Left lung (tissue), 4 donors: ENCODE measurements at regions not wholly inside any gene's neighbourhood (a gene's known extent, or its start where the extent isn't known, plus 50 kb on each side); places are given as distances from the start of the nearest gene placed in this dataset.

Source experiments
- ATAC-seq: fragments of 200-7000 bp; cut with Tn5 transposase; one replicate; pipeline ENCODE4 v1.9.1; 2020; ENCODE audit warnings: moderate library complexity
- DNase-seq, 4 donors: peaks; one replicate each; pipeline ENCODE4 v3.0.0-alpha.2; 2013 to 2020
- H3K27ac ChIP-seq, 2 donors: fragments of 200-600 bp; sonication (generic) in 1 of 2; one replicate each; pipeline versions ENCODE4 v1.5.0 to v1.8.0; 2020 to 2021
- H3K27me3 ChIP-seq, 2 donors: fragments of 200-600 bp; sonication (generic) in 1 of 2; one replicate each; pipeline versions ENCODE4 v1.5.0 to v1.8.0; 2020 to 2021
- H3K36me3 ChIP-seq, 2 donors: fragments of 200-600 bp; sonication (generic) in 1 of 2; one replicate each; pipeline versions ENCODE4 v1.5.0 to v1.8.0; 2020 to 2021
- H3K4me1 ChIP-seq, 2 donors: fragments of 200-600 bp; one replicate each; pipeline ENCODE4 v1.8.0; 2021
- H3K4me3 ChIP-seq, 2 donors: fragments of 200-600 bp; sonication (generic) in 1 of 2; one replicate each; pipeline versions ENCODE4 v1.5.0 to v1.8.0; 2020 to 2021; ENCODE audit warnings: mild to moderate bottlenecking in 1 of 2
- H3K9me3 ChIP-seq, 2 donors: fragments of 200-600 bp; sonication (generic) in 1 of 2; one replicate each; pipeline versions ENCODE4 v1.5.0 to v1.8.0; 2020 to 2021
- CTCF ChIP-seq, 2 donors: fragments of 200-600 bp; sonication (generic) in 1 of 2; IDR thresholded peaks; one replicate each; pipeline versions ENCODE4 v1.5.0 to v1.8.0; 2021; ENCODE audit warnings: antibody characterized with exemption in 2 of 2
- intact Hi-C, 2 donors: fragments of 100-400 bp; cut with DNase I; formaldehyde crosslinking; loops; one replicate each; pipeline versions ENCODE4 v1.11.2 to v1.14.2; 2022
- donor health status: DM: no; HTN: yes; CAD: no.
- donor health status: DM: no; HTN: no; CAD: no.

DNA sequence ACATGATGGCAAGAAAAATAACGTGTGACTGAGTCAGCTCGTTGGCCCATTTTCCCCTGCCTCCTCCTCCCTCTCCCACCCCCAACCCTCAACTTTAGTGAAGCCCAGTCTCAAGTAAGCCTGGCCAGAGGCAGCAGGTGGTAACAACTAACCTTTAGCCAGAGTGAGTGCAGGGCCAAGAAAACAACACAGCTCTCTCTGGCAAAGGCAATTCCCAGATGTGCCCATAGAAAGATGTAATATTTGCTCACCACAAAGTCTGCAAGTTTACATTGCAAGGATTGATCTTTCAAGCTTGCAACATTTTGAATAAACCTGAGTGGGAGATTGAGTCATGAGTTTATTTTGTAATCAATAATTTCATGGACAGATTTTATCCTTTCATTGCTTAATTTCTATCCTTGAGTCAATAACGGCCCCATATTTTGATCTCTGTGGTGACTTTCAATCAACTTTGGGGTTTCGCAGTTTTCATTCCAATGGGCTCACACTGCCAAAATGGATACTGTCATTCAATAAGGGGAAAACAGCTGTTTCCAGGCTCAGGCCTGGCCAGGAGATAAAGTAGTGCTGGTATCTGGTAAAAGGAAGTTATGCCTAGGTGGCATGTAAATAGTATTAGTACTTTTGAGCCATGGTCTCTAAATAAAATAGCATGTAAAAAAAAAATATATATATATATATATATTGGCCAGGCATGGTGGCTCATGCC lies 130.7 kb upstream of the TMEM164 start:
- no peak for TF ChIP-seq CTCF (IDR thresholded peaks at IDR 0.05)
- intact Hi-C loops: no loop called here
- H3K27me3 ChIP-seq: no peaks in the 10 kb centered on the region
- H3K36me3 ChIP-seq: no peaks in the 10 kb centered on the region
- H3K27ac ChIP-seq: no peak overlapping the region
- ATAC-seq (peak; percentile 23), DNase-seq (no peak)
- H3K9me3 ChIP-seq: no peaks in the 10 kb centered on the region
- H3K4me3 ChIP-seq: no peak overlapping the region
- peaks cover 0 to 5% of the 10 kb centered on the region in 2 donors for H3K4me1 ChIP-seq

DNA sequence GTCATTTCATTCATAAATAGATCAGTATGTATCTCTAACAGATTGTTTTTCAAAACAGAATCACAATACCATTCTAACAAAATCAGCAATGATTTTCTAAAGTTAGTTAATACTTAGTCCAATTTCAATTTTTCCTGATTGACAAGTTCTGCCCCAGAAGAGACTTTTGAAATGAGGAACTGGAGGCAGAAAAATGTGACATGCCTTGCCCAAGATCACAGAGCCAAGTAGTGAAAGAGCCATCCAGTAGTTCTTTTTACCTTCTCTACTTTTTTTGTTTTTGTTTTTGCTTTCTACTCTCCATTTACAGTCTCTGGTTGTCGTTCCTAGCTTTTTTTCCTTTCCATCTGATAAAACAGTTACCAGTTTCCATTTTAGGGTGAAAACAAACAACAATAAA lies 129.3 kb upstream of the TMEM164 start:
- Histone ChIP-seq H3K4me3 (no peak overlapping the region), H3K4me1 (peaks cover 0 to 5% of the 10 kb centered on the region in 2 donors), H3K9me3 (no peaks in the 10 kb centered on the region), H3K27ac (no peak overlapping the region), H3K27me3 (no peaks in the 10 kb centered on the region), H3K36me3 (no peaks in the 10 kb centered on the region)
- ATAC-seq: peak; percentile 34
- no peak for TF ChIP-seq CTCF (IDR thresholded peaks at IDR 0.05)
- no peak for DNase-seq
- intact Hi-C loops: no loop called here

- Histone ChIP-seq H3K4me3 (no peak overlapping the region), H3K9me3 (no peaks in the 10 kb centered on the region), H3K4me1 (peaks cover 0 to 5% of the 10 kb centered on the region in 2 donors), H3K27ac (no peak overlapping the region), H3K36me3 (no peaks in the 10 kb centered on the region), H3K27me3 (no peaks in the 10 kb centered on the region)
- ATAC-seq (peak; percentile 85), DNase-seq (no peak)
- intact Hi-C loops: no loop called here
- TF ChIP-seq CTCF (IDR thresholded peaks at IDR 0.05): no peak
Observed at GRCh38 chrX:109873983-109874382, 128.9 kb upstream of the TMEM164 start.

GRCh38 chrX:109874548-109874947 lies 128.4 kb upstream of the TMEM164 start:
- peaks cover 0 to 5% of the 10 kb centered on the region in 2 donors for H3K4me1 ChIP-seq
- H3K36me3 ChIP-seq: no peaks in the 10 kb centered on the region
- intact Hi-C loops: no loop called here
- DNase-seq (no peak), ATAC-seq (no peak)
- H3K27ac ChIP-seq: no peak overlapping the region
- TF ChIP-seq CTCF (IDR thresholded peaks at IDR 0.05): no peak
- no peaks in the 10 kb centered on the region for H3K27me3 ChIP-seq
- H3K9me3 ChIP-seq: no peaks in the 10 kb centered on the region
- no peak overlapping the region for H3K4me3 ChIP-seq

DNA sequence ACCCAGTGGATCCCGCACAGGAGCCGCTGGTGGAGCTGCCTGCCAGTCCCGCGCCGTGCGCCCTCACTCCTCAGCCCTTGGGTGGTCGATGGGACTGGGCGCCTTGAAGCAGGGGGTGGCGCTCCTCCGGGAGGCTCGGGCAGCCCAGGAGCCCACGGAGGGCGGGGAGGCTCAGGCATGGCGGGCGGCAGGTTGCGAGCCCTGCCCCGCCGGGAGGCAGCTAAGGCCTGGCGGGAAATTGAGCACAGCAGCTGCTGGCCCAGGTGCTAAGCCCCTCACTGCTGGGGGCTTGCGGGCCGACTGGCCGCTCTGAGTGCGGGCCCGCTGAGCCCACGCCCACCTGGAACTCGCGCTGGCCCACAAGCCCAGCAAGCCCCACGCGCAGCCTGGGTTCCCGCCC lies 127.1 kb upstream of the TMEM164 start:
- TF ChIP-seq CTCF (IDR thresholded peaks at IDR 0.05): no peak
- Histone ChIP-seq H3K27ac (no peak overlapping the region), H3K4me3 (no peak overlapping the region), H3K4me1 (peaks cover 0 to 5% of the 10 kb centered on the region in 2 donors), H3K9me3 (no peaks in the 10 kb centered on the region), H3K36me3 (no peaks in the 10 kb centered on the region), H3K27me3 (no peaks in the 10 kb centered on the region)
- ATAC-seq: no peak
- intact Hi-C loops: no loop called here
- peak in 1 of 4 donors; percentile 27 for DNase-seq
